HepG2 (cell line): ENCODE measurements at regions not wholly inside any gene's neighbourhood (a gene's known extent, or its start where the extent isn't known, plus 50 kb on each side); places are given as distances from the start of the nearest gene placed in this dataset.

Experiments
- ATAC-seq: fragments of 200-7000 bp; cut with Tn5 transposase; 3 replicates; pipeline ENCODE4 v1.9.1; 2020; ENCODE audit warnings: mild to moderate bottlenecking, moderate library complexity
- BruUV-seq: library from RNA; stranded (reverse); fragments of 400-500 nt; replicated peaks from 2 replicates; lab custom pipeline; 2021; lab: Mats Ljungman, UMichigan
- CTCF ChIA-PET: fragments of 300-600 bp; formaldehyde crosslinking; extraction: SDS; loops from one replicate; lab custom pipeline; 2021; ENCODE audit warnings: low total read pairs, inconsistent platforms, low intra/inter-chr PET ratio; lab: Yijun Ruan, JAX
- POLR2A ChIA-PET: fragments of 350-600 bp; sonication (Branson Sonifier 250); formaldehyde crosslinking; loops from one replicate; lab custom pipeline; 2020; ENCODE audit warnings: antibody characterized with exemption, inconsistent platforms; lab: Yijun Ruan, JAX
- DNase-seq: peaks from one replicate; pipeline ENCODE4 v3.0.0-alpha.2; 2015; ENCODE audit warnings: low spot score
- FAIRE-seq: peaks from 3 replicates; lab custom pipeline; 2011; peaks lifted over from hg19 to GRCh38; lab: Jason Lieb, UNC
- H2AFZ ChIP-seq: one replicate; pipeline ENCODE4 v1.6.1; 2011; ENCODE audit warnings: low read length, inconsistent platforms
- H3K27ac ChIP-seq: fragments of 300-600 bp; 3 replicates; pipeline ENCODE4 v1.8.0; 2011; ENCODE audit warnings: mixed run types, mild to moderate bottlenecking, mixed read lengths, low read length, inconsistent platforms; ENCODE audit not compliant: insufficient read depth; ENCODE audit errors: extremely low read length
- H3K27me3 ChIP-seq, 2 experiments: fragments of 200-600 bp in 1 of 2; 2 replicates in 1 of 2; 3 replicates in 1 of 2; pipeline versions ENCODE4 v1.6.0 to v1.8.0; 2011; ENCODE audit warnings: low read length in 2 of 2, mild to moderate bottlenecking in 2 of 2, moderate library complexity in 2 of 2, inconsistent platforms in 1 of 2; ENCODE audit not compliant: insufficient read depth in 2 of 2, control insufficient read depth in 1 of 2
- H3K36me3 ChIP-seq, 2 experiments: fragments of 200-600 bp in 1 of 2; replicated peaks in 1 of 2; 2 replicates in 1 of 2; 3 replicates in 1 of 2; pipeline versions ENCODE4 v1.5.1 to v1.8.0; 2011; ENCODE audit warnings: low read length in 2 of 2, inconsistent platforms in 1 of 2; ENCODE audit not compliant: insufficient read depth in 2 of 2, control insufficient read depth in 1 of 2
- H3K4me1 ChIP-seq: 2 replicates; pipeline ENCODE4 v1.5.1; 2012; ENCODE audit warnings: low read length, inconsistent platforms; ENCODE audit not compliant: insufficient read depth
- H3K4me2 ChIP-seq: 2 replicates; pipeline ENCODE4 v1.6.0; 2011; ENCODE audit warnings: low read depth, low read length, inconsistent platforms
- H3K4me3 ChIP-seq, 3 experiments: fragments of 200-600 bp in 1 of 3; sonication (generic), shearing (Covaris generic) in 1 of 3; replicated peaks in 1 of 3; 2 replicates each; pipeline ENCODE4 v1.5.1; 2011 to 2016; ENCODE audit warnings: low read length in 3 of 3, inconsistent platforms in 2 of 3, low read depth in 2 of 3, mild to moderate bottlenecking in 2 of 3, control low read depth in 1 of 3, mixed read lengths in 1 of 3; ENCODE audit not compliant: insufficient read depth in 1 of 3
- H3K79me2 ChIP-seq: one replicate; pipeline ENCODE4 v1.6.1; 2011; ENCODE audit warnings: low read length, inconsistent platforms; ENCODE audit not compliant: insufficient read depth
- H3K9ac ChIP-seq: 2 replicates; pipeline ENCODE4 v1.6.0; 2011; ENCODE audit warnings: mild to moderate bottlenecking, low read depth, low read length, inconsistent platforms; ENCODE audit not compliant: insufficient read depth
- H3K9me3 ChIP-seq: 2 replicates; pipeline ENCODE4 v1.5.1; 2012; ENCODE audit warnings: mild to moderate bottlenecking, low read length
- H4K20me1 ChIP-seq: 2 replicates; pipeline ENCODE4 v1.6.0; 2011; ENCODE audit warnings: inconsistent platforms, mild to moderate bottlenecking, low read length, moderate library complexity; ENCODE audit not compliant: insufficient read depth
- ATAD3A ChIP-seq: sonication (generic); formaldehyde crosslinking; IDR thresholded peaks from 2 replicates; pipeline ENCODE4 v1.4.0; 2020; ENCODE audit warnings: missing genetic modification reagents
- GFI1 ChIP-seq: sonication (generic); formaldehyde crosslinking; IDR thresholded peaks from 2 replicates; pipeline ENCODE4 v1.5.0; 2020; ENCODE audit warnings: missing genetic modification reagents, mild to moderate bottlenecking, borderline replicate concordance
- HIVEP1 ChIP-seq: sonication (generic); formaldehyde crosslinking; IDR thresholded peaks from 2 replicates; pipeline ENCODE4 v1.4.0; 2020; ENCODE audit warnings: mild to moderate bottlenecking, missing genetic modification reagents
- MAF1 ChIP-seq: sonication (generic); formaldehyde crosslinking; IDR thresholded peaks from 2 replicates; pipeline ENCODE4 v1.5.0; 2020; ENCODE audit warnings: missing genetic modification reagents, borderline replicate concordance
- TBX3 ChIP-seq: fragments of 450-650 bp; IDR thresholded peaks from 2 replicates; pipeline ENCODE4 v1.6.1; 2017; ENCODE audit warnings: antibody characterized with exemption, mild to moderate bottlenecking, inconsistent platforms, borderline replicate concordance
- TCF12 ChIP-seq, 2 experiments: fragments of 450-650 bp in 1 of 2; sonication (generic) in 1 of 2; formaldehyde crosslinking in 1 of 2; IDR thresholded peaks; 2 replicates each; pipeline versions ENCODE4 v1.6.1 to v1.8.0; 2017 to 2022; ENCODE audit warnings: antibody characterized with exemption in 1 of 2, mild to moderate bottlenecking in 1 of 2, missing genetic modification reagents in 1 of 2, moderate library complexity in 1 of 2
- TCF7 ChIP-seq: sonication (generic); IDR thresholded peaks from 2 replicates; pipeline ENCODE4 v1.6.1; 2016; ENCODE audit warnings: antibody characterized with exemption, low read depth
- ZNF577 ChIP-seq: sonication (generic); formaldehyde crosslinking; IDR thresholded peaks from 2 replicates; pipeline ENCODE4 v1.4.0; 2020; ENCODE audit warnings: mild to moderate bottlenecking, low read depth, missing genetic modification reagents, borderline replicate concordance
- ZNF841 ChIP-seq: sonication (generic); formaldehyde crosslinking; IDR thresholded peaks from 2 replicates; pipeline ENCODE4 v1.8.1; 2023; ENCODE audit warnings: missing genetic modification reagents, borderline replicate concordance
- WGBS: methylation state at CpG from one replicate; pipeline ENCODE4 v1.1.6; 2017; ENCODE audit warnings: low lambda C conversion rate; 5-methylcytosine and 5-hydroxymethylcytosine counted together
- in situ Hi-C: cut with HindIII; loops from 2 replicates; pipeline ENCODE4 v1.10.0; 2017; ENCODE audit warnings: low pct_unique_long_range_greater_than_20kb; ENCODE audit not compliant: extremely low pct_ligation_motif_present
- intact Hi-C: fragments of 100-400 bp; cut with micrococcal nuclease; formaldehyde crosslinking; loops from one replicate; pipeline ENCODE4 v1.10.0; 2022; ENCODE audit not compliant: unreplicated experiment
- TF ChIP-seq, protein P1 (sequence below): sonication (generic); formaldehyde crosslinking; IDR thresholded peaks from 2 replicates; pipeline ENCODE4 v1.4.0; 2020; ENCODE audit warnings: missing genetic modification reagents, borderline replicate concordance
- TF ChIP-seq, protein P2 (sequence below): IDR thresholded peaks from 2 replicates; pipeline ENCODE4 v1.6.1; 2016; ENCODE audit warnings: mild to moderate bottlenecking
- TF ChIP-seq, protein P3 (sequence below): sonication (generic); formaldehyde crosslinking; IDR thresholded peaks from 2 replicates; pipeline ENCODE4 v1.8.1; 2023; ENCODE audit warnings: mild to moderate bottlenecking, moderate library complexity, missing genetic modification reagents
- TF ChIP-seq, protein P4 (sequence below): IDR thresholded peaks from 2 replicates; pipeline ENCODE4 v1.6.1; 2016; ENCODE audit warnings: control low read depth
- TF ChIP-seq, protein P5 (sequence below): sonication (generic); formaldehyde crosslinking; IDR thresholded peaks from 2 replicates; pipeline ENCODE4 v1.5.1; 2020; ENCODE audit warnings: mild to moderate bottlenecking, missing genetic modification reagents
- TF ChIP-seq, protein P6 (sequence below): sonication (generic); formaldehyde crosslinking; IDR thresholded peaks from 2 replicates; pipeline ENCODE4 v1.8.0; 2022; ENCODE audit warnings: mild to moderate bottlenecking, missing genetic modification reagents, moderate library complexity

DNA sequence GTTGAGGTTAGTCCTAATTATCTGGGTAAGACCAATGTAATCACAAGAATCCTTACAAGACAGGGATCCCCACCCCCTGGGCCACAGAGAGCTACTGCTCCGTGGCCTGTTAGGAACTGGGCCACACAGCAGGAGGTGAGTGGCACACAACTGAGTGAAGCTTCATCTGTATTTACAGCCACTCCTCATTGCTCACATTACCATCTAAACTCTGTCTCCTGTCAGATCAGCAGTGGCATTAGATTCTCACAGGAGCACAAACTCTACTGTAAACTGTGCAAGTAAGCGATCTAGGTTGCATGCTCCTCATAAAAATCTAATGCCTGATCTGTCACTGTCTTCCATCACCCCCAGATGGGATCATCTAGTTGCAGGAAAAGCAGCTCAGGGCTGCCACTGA lies 58.5 kb upstream of the CRBN start:
- Histone ChIP-seq H3K9me3 (no peaks in the 10 kb centered on the region), H3K4me3 (no peak overlapping the region), H3K4me2 (no peak overlapping the region), H4K20me1 (no peaks in the 10 kb centered on the region), H3K27ac (no peak overlapping the region), H3K79me2 (no peaks in the 10 kb centered on the region), H3K4me1 (no peaks in the 10 kb centered on the region), H3K27me3 (no peaks in the 10 kb centered on the region), H2AFZ (no peak overlapping the region), H3K36me3 (no peaks in the 10 kb centered on the region), H3K9ac (no peak overlapping the region)
- POLR2A ChIA-PET, result no interaction called here
- no TSS peak for BruUV-seq
- WGBS, result 0% methylated on average over 2 of the region's 2 CpGs
- in situ Hi-C loops, result no loop called here
- no peak for DNase-seq
- CTCF ChIA-PET, result no interaction called here
- no peak for ATAC-seq
- no peak for FAIRE-seq
- intact Hi-C loops, result no loop called here
- TF ChIP-seq, protein P1, sequence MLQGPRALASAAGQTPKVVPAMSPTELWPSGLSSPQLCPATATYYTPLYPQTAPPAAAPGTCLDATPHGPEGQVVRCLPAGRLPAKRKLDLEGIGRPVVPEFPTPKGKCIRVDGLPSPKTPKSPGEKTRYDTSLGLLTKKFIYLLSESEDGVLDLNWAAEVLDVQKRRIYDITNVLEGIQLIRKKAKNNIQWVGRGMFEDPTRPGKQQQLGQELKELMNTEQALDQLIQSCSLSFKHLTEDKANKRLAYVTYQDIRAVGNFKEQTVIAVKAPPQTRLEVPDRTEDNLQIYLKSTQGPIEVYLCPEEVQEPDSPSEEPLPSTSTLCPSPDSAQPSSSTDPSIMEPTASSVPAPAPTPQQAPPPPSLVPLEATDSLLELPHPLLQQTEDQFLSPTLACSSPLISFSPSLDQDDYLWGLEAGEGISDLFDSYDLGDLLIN (CRISPR knock-in tag), result no peak
- no peak for TF ChIP-seq ATAD3A
- TF ChIP-seq, protein P2, sequence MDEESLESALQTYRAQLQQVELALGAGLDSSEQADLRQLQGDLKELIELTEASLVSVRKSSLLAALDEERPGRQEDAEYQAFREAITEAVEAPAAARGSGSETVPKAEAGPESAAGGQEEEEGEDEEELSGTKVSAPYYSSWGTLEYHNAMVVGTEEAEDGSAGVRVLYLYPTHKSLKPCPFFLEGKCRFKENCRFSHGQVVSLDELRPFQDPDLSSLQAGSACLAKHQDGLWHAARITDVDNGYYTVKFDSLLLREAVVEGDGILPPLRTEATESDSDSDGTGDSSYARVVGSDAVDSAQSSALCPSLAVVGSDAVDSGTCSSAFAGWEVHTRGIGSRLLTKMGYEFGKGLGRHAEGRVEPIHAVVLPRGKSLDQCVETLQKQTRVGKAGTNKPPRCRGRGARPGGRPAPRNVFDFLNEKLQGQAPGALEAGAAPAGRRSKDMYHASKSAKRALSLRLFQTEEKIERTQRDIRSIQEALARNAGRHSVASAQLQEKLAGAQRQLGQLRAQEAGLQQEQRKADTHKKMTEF (CRISPR knock-in tag), result no peak
- no peak for TF ChIP-seq TCF12 (IDR thresholded peaks at IDR 0.05)
- TF ChIP-seq TCF12 (CRISPR knock-in tag; IDR thresholded peaks at IDR 0.05), result no peak
- no peak for TF ChIP-seq TBX3
- TF ChIP-seq, protein P3, sequence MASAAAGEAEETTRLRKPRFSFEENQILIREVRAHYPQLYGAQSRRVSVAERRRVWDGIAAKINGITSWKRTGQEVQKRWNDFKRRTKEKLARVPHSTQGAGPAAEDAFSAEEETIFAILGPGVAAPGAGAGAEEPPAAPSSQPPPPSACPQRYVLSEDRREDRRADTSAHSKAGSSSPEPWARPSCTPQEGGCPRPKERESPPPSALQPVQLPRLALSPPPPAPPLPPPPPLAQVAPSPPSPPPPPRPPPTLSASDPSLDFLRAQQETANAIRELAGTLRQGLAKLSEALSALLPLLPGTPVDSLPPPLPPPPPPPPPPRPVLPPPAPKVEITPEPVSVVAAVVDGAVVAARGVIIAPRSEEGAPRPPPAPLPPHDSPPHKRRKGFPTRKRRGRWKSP (CRISPR knock-in tag), result no peak
- TF ChIP-seq HIVEP1 (CRISPR knock-in tag), result no peak
- TF ChIP-seq, protein P4, sequence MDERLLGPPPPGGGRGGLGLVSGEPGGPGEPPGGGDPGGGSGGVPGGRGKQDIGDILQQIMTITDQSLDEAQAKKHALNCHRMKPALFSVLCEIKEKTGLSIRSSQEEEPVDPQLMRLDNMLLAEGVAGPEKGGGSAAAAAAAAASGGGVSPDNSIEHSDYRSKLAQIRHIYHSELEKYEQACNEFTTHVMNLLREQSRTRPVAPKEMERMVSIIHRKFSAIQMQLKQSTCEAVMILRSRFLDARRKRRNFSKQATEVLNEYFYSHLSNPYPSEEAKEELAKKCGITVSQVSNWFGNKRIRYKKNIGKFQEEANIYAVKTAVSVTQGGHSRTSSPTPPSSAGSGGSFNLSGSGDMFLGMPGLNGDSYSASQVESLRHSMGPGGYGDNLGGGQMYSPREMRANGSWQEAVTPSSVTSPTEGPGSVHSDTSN (CRISPR knock-in tag), result no peak
- no peak for TF ChIP-seq ZNF841 (CRISPR knock-in tag)
- TF ChIP-seq ZNF577, result no peak
- TF ChIP-seq, protein P5, sequence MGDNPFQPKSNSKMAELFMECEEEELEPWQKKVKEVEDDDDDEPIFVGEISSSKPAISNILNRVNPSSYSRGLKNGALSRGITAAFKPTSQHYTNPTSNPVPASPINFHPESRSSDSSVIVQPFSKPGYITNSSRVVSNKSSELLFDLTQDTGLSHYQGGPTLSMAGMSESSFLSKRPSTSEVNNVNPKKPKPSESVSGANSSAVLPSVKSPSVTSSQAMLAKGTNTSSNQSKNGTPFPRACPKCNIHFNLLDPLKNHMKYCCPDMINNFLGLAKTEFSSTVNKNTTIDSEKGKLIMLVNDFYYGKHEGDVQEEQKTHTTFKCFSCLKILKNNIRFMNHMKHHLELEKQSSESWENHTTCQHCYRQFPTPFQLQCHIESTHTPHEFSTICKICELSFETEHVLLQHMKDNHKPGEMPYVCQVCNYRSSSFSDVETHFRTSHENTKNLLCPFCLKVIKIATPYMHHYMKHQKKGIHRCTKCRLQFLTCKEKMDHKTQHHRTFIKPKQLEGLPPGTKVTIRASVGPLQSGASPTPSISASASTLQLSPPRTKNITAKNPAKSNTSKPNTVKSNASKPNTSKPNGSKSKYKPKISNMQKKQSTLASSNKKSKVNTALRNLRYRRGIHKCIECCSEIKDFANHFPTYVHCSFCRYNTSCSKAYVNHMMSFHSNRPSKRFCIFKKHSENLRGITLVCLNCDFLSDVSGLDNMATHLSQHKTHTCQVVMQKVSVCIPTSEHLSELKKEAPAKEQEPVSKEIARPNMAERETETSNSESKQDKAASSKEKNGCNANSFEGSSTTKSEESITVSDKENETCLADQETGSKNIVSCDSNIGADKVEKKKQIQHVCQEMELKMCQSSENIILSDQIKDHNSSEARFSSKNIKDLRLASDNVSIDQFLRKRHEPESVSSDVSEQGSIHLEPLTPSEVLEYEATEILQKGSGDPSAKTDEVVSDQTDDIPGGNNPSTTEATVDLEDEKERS (CRISPR knock-in tag), result no peak
- no peak for TF ChIP-seq TCF7
- no peak for TF ChIP-seq MAF1 (CRISPR knock-in tag)
- TF ChIP-seq, protein P6, sequence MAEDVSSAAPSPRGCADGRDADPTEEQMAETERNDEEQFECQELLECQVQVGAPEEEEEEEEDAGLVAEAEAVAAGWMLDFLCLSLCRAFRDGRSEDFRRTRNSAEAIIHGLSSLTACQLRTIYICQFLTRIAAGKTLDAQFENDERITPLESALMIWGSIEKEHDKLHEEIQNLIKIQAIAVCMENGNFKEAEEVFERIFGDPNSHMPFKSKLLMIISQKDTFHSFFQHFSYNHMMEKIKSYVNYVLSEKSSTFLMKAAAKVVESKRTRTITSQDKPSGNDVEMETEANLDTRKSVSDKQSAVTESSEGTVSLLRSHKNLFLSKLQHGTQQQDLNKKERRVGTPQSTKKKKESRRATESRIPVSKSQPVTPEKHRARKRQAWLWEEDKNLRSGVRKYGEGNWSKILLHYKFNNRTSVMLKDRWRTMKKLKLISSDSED (CRISPR knock-in tag), result no peak
- TF ChIP-seq GFI1 (CRISPR knock-in tag), result no peak
